Ovary (tissue), 7 donors: ENCODE measurements at regions not wholly inside any gene's neighbourhood (a gene's known extent, or its start where the extent isn't known, plus 50 kb on each side); places are given as distances from the start of the nearest gene placed in this dataset. TPM values are rescaled to one million over a fixed set of nuclear protein-coding genes. Genes with fewer than 3 reads are reported as not detected.

ENCODE experiments used
- DNase-seq, 5 donors: peaks; one replicate each; pipeline ENCODE4 v3.0.0-alpha.2; 2019 to 2020
- H3K27ac ChIP-seq, 2 donors: fragments of 200-600 bp; one replicate each; pipeline versions ENCODE4 v1.5.1 to v1.8.0; 2019 to 2022
- H3K27me3 ChIP-seq: fragments of 200-600 bp; one replicate; pipeline ENCODE4 v1.8.0; 2022
- H3K36me3 ChIP-seq: fragments of 200-600 bp; sonication (generic); one replicate; pipeline ENCODE4 v1.5.1; 2019
- H3K4me1 ChIP-seq: one replicate; pipeline ENCODE4 v1.8.1; 2013; ENCODE audit warnings: mild to moderate bottlenecking, moderate library complexity; ENCODE audit not compliant: insufficient read depth
- H3K4me3 ChIP-seq: fragments of 200-600 bp; sonication (generic); one replicate; pipeline ENCODE4 v1.5.1; 2017
- H3K9me3 ChIP-seq, 2 donors: fragments of 200-600 bp in 1 of 2; sonication (generic) in 1 of 2; one replicate each; pipeline versions ENCODE4 v1.5.1 to v1.8.1; 2013 to 2019; ENCODE audit warnings: mild to moderate bottlenecking in 1 of 2, moderate library complexity in 1 of 2
- CTCF ChIP-seq, 3 donors: fragments of 450-650 bp in 2 of 3; fragments of 200-600 bp in 1 of 3; IDR thresholded peaks; one replicate each; pipeline versions ENCODE4 v1.5.1 to v1.8.0; 2016 to 2022; ENCODE audit warnings: antibody characterized with exemption in 3 of 3, mild to moderate bottlenecking in 1 of 3
- EP300 ChIP-seq: sonication (generic); formaldehyde crosslinking; IDR thresholded peaks from one replicate; pipeline ENCODE4 v1.6.1; 2017; ENCODE audit warnings: antibody characterized with exemption
- POLR2A ChIP-seq: fragments of 450-650 bp; IDR thresholded peaks from one replicate; pipeline ENCODE4 v1.6.1; 2017; ENCODE audit warnings: antibody characterized with exemption, mild to moderate bottlenecking, moderate library complexity
- WGBS, 3 donors: extraction: QIAGEN DNeasy Blood & Tissue Kit in 1 of 3; methylation state at CpG; one replicate each; pipeline versions ENCODE4 v1.1.5 to v1.1.7; 2013 to 2017; 5-methylcytosine and 5-hydroxymethylcytosine counted together
- intact Hi-C, 4 donors: fragments of 100-400 bp; cut with DNase I; formaldehyde crosslinking; loops; one replicate each; pipeline versions ENCODE4 v1.11.0 to v1.15.1; 2022 to 2023
- microRNA counts: library from miRNA; unstranded; fragments of <30 nt; microRNA quantifications from one replicate; lab custom pipeline; 2016
- microRNA-seq, 3 donors: library from miRNA; unstranded; fragments of <30 nt; microRNA quantifications; one replicate each; pipeline versions ENCODE4 to v1.2.0, GENCODE V29; 2019 to 2020
- small RNA-seq: library from RNA; depleted of rRNA; stranded (forward); fragments of <200 nt; gene quantifications from one replicate; pipeline ENCODE3, GENCODE V24; 2016
- donor health status: DM: no; HTN: no; CAD: no; lungs with moderate emphysema.
- donor health status: DM: no; HTN: no; CAD: no.
- donor health status: Bipolar disorder and iron deficiency.
- donor health status: DM: no; HTN: no; CAD: no.
- donor health status: DM: yes; HTN: yes; CAD: no.

GRCh38 chr1:94595658-94596057 lies 54.1 kb upstream of the F3 start:
- 76 to 77% (median 76%) methylated on average over 5 of the region's 5 CpGs for WGBS, 3 donors

GRCh38 chr1:94593611-94594010 lies 52.1 kb upstream of the F3 start:
- Histone ChIP-seq H3K27me3 (no peaks in the 10 kb centered on the region), H3K4me3 (no peak overlapping the region), H3K36me3 (no peaks in the 10 kb centered on the region), H3K27ac (no peak overlapping the region), H3K4me1 (peaks cover 5% of the 10 kb centered on the region), H3K9me3 (no peaks in the 10 kb centered on the region)
- WGBS, 3 donors = 79 to 92% (median 87%) methylated on average over 8 of the region's 8 CpGs
- intact Hi-C loops = no loop called here
- TF ChIP-seq CTCF (IDR thresholded peaks at IDR 0.05) = no peak
- TF ChIP-seq POLR2A = no peak
- no peak for TF ChIP-seq EP300
- no peak for DNase-seq

More at GRCh38 chr1:94595658-94596057, 54.1 kb upstream of the F3 start:
- H3K36me3 ChIP-seq = no peaks in the 10 kb centered on the region
- intact Hi-C loops = loop anchor here in 2 of 4 donors (5.0 kb wide), 3 partner anchors 58 to 207 kb away; no protein-coding TSS in a partner anchor
- H3K9me3 ChIP-seq = no peaks in the 10 kb centered on the region
- H3K27ac ChIP-seq = no peak overlapping the region
- TF ChIP-seq POLR2A = no peak
- no peak for TF ChIP-seq CTCF (IDR thresholded peaks at IDR 0.05)
- TF ChIP-seq EP300 = no peak
- H3K27me3 ChIP-seq = no peaks in the 10 kb centered on the region
- H3K4me1 ChIP-seq = peaks cover 3% of the 10 kb centered on the region
- DNase-seq = no peak
- no peak overlapping the region for H3K4me3 ChIP-seq

- Histone ChIP-seq H3K4me1 (peaks cover 5% of the 10 kb centered on the region), H3K27me3 (no peaks in the 10 kb centered on the region), H3K9me3 (no peaks in the 10 kb centered on the region), H3K27ac (no peak overlapping the region), H3K4me3 (no peak overlapping the region), H3K36me3 (no peaks in the 10 kb centered on the region)
- TF ChIP-seq EP300 (no peak), CTCF (IDR thresholded peaks at IDR 0.05) (no peak), POLR2A (no peak)
- 99 to 100% (median 100%) methylated on average over 2 of the region's 2 CpGs for WGBS, 3 donors
- intact Hi-C loops = no loop called here
- DNase-seq = no peak
Observed at GRCh38 chr1:94592571-94592920, 51.0 kb upstream of the F3 start.

- no peaks in the 10 kb centered on the region for H3K36me3 ChIP-seq
- WGBS, 3 donors = 93 to 94% (median 94%) methylated on average over 7 of the region's 7 CpGs
- no peak overlapping the region for H3K27ac ChIP-seq
- DNase-seq = no peak
- H3K27me3 ChIP-seq = no peaks in the 10 kb centered on the region
- intact Hi-C loops = no loop called here
- H3K9me3 ChIP-seq = no peaks in the 10 kb centered on the region
- TF ChIP-seq CTCF (IDR thresholded peaks at IDR 0.05) (no peak), EP300 (no peak), POLR2A (no peak)
- no peak overlapping the region for H3K4me3 ChIP-seq
- peaks cover 5% of the 10 kb centered on the region for H3K4me1 ChIP-seq
Observed at GRCh38 chr1:94591823-94592570, 50.4 kb upstream of the F3 start.

MicroRNAs encoded in the stretch of these regions (microRNA counts, 767-probe panel; counts per million panel counts)
- microRNA hsa-miR-378g (lab: Ali Mortazavi, UCI) = 530 counts per million, percentile 78 among the panel's probes with 10 or more counts

Small RNA genes in the stretch of these regions (microRNA-seq; reads per million reads assigned to microRNA genes)
- gene MIR378G = 0 reads per million in 3 donors

Small RNA genes in the stretch of these regions (small RNA-seq; reads per million reads assigned to genes)
- not detected for gene MIR378G
